GM12878 (cell line): ENCODE measurements at regions not wholly inside any gene's neighbourhood (a gene's known extent, or its start where the extent isn't known, plus 50 kb on each side); places are given as distances from the start of the nearest gene placed in this dataset.

Experiments used
- CREB1 ChIP-seq: IDR thresholded peaks from 2 replicates; pipeline ENCODE4 v1.6.1; 2012; ENCODE audit warnings: low read depth, mild to moderate bottlenecking, inconsistent platforms
- GATAD2B ChIP-seq: fragments of 450-650 bp; conservative IDR thresholded peaks from 2 replicates; pipeline ENCODE4 v1.6.1; 2017; ENCODE audit warnings: low read depth, mild to moderate bottlenecking, moderate library complexity
- MTA2 ChIP-seq: fragments of 450-650 bp; IDR thresholded peaks from 2 replicates; pipeline ENCODE4 v1.6.1; 2016; ENCODE audit warnings: low read depth, mild to moderate bottlenecking, moderate library complexity
- NFIC ChIP-seq: IDR thresholded peaks from 2 replicates; pipeline ENCODE4 v1.6.1; 2012; ENCODE audit warnings: low read depth, mild to moderate bottlenecking, inconsistent platforms, low read length, moderate library complexity
- POLR2A ChIP-seq: IDR thresholded peaks from 2 replicates; pipeline ENCODE4 v1.6.1; 2011; ENCODE audit warnings: low read depth, mild to moderate bottlenecking, low read length
- RBBP5 ChIP-seq: fragments of 200-600 bp; sonication (generic); conservative IDR thresholded peaks from 2 replicates; pipeline ENCODE4 v1.6.1; 2016
- SRF ChIP-seq, 2 experiments: IDR thresholded peaks; 2 replicates each; pipeline ENCODE4 v1.6.1; 2011; ENCODE audit warnings: low read depth in 2 of 2, low read length in 2 of 2, mild to moderate bottlenecking in 1 of 2, moderate library complexity in 1 of 2
- YBX1 ChIP-seq: fragments of 450-650 bp; IDR thresholded peaks from 2 replicates; pipeline ENCODE4 v1.6.1; 2016; ENCODE audit warnings: antibody characterized with exemption
- TF ChIP-seq, protein P1 (sequence below): fragments of 450-650 bp; IDR thresholded peaks from 2 replicates; pipeline ENCODE4 v1.6.1; 2018; ENCODE audit warnings: mild to moderate bottlenecking, low read depth, moderate library complexity; ENCODE audit not compliant: partially characterized antibody
- TF ChIP-seq, protein P2 (sequence below): fragments of 150-350 bp; IDR thresholded peaks from 2 replicates; pipeline ENCODE4 v1.6.1; 2016; ENCODE audit warnings: low read depth, low read length

DNA sequence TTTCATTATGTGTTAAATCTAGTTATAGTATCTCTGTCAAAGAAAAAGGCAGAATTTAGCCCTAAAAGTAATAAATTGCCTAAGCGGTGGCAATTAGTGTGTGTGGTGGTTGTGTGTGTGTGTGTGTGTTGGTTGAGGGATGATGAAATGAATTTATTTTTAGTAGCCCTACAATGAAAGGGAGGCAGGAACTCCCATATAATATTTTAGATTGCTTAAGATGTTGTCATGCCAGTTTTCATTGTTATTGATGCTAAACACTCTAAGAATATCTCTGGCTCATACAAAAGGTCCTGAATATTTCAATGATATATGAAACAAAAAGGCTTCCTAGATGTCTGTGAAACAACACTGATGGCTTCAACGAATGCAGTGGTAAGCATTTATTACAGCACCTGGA lies 140.6 kb upstream of the TBC1D5 start (continued):
- TF ChIP-seq, protein P1, sequence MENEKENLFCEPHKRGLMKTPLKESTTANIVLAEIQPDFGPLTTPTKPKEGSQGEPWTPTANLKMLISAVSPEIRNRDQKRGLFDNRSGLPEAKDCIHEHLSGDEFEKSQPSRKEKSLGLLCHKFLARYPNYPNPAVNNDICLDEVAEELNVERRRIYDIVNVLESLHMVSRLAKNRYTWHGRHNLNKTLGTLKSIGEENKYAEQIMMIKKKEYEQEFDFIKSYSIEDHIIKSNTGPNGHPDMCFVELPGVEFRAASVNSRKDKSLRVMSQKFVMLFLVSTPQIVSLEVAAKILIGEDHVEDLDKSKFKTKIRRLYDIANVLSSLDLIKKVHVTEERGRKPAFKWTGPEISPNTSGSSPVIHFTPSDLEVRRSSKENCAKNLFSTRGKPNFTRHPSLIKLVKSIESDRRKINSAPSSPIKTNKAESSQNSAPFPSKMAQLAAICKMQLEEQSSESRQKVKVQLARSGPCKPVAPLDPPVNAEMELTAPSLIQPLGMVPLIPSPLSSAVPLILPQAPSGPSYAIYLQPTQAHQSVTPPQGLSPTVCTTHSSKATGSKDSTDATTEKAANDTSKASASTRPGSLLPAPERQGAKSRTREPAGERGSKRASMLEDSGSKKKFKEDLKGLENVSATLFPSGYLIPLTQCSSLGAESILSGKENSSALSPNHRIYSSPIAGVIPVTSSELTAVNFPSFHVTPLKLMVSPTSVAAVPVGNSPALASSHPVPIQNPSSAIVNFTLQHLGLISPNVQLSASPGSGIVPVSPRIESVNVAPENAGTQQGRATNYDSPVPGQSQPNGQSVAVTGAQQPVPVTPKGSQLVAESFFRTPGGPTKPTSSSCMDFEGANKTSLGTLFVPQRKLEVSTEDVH = no peak
- no peak for TF ChIP-seq CREB1
- no peak for TF ChIP-seq SRF (IDR thresholded peaks at IDR 0.05; ENCODE audit: low read depth in 2 of 2, low read length in 2 of 2)
- TF ChIP-seq RBBP5 = no peak
- no peak for TF ChIP-seq MTA2
- no peak for TF ChIP-seq POLR2A
- TF ChIP-seq, protein P2, sequence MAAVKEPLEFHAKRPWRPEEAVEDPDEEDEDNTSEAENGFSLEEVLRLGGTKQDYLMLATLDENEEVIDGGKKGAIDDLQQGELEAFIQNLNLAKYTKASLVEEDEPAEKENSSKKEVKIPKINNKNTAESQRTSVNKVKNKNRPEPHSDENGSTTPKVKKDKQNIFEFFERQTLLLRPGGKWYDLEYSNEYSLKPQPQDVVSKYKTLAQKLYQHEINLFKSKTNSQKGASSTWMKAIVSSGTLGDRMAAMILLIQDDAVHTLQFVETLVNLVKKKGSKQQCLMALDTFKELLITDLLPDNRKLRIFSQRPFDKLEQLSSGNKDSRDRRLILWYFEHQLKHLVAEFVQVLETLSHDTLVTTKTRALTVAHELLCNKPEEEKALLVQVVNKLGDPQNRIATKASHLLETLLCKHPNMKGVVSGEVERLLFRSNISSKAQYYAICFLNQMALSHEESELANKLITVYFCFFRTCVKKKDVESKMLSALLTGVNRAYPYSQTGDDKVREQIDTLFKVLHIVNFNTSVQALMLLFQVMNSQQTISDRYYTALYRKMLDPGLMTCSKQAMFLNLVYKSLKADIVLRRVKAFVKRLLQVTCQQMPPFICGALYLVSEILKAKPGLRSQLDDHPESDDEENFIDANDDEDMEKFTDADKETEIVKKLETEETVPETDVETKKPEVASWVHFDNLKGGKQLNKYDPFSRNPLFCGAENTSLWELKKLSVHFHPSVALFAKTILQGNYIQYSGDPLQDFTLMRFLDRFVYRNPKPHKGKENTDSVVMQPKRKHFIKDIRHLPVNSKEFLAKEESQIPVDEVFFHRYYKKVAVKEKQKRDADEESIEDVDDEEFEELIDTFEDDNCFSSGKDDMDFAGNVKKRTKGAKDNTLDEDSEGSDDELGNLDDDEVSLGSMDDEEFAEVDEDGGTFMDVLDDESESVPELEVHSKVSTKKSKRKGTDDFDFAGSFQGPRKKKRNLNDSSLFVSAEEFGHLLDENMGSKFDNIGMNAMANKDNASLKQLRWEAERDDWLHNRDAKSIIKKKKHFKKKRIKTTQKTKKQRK = no peak
- TF ChIP-seq NFIC = no peak
- TF ChIP-seq YBX1 = no peak
- no peak for TF ChIP-seq GATAD2B
- TF ChIP-seq, all 136 proteins: peak for 0
